ENCODE measurements at regions not wholly inside any gene's neighbourhood (a gene's known extent, or its start where the extent isn't known, plus 50 kb on each side); places are given as distances from the start of the nearest gene placed in this dataset.

- DNase-seq (ENCODE audit: low read depth): no peak
These were observed 106.9 kb downstream of the B3GNT2 start for GRCh38 chr2:62302631-62303435.

DNA sequence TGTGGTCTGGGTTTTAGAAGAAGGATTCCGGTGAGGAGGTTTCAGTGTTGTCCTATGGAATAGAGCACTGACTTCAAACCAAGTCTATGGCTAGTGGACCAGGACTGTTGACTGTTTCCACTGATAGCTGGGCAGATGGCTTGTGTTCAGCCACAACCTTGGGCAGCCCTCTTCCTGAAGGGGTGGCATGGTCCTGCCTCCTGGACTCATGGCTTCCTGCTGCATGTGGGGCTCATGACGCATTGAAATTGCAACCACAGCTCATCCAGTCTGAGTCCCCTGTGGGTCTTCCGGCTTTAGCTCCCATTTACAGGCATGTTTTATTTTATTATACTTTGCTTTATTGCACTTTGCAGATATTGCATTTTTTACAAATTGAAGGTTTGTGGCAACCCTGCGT lies 105.0 kb downstream of the B3GNT2 start:
- no peak for DNase-seq (ENCODE audit: low read depth)

- no peak for DNase-seq (ENCODE audit: low read depth)
These were observed 101.7 kb downstream of the B3GNT2 start for GRCh38 chr2:62297624-62298010.

- DNase-seq (ENCODE audit: low read depth): no peak
These were observed 101.1 kb downstream of the B3GNT2 start for GRCh38 chr2:62296832-62297623.

GRCh38 chr2:62296034-62296831 lies 100.3 kb downstream of the B3GNT2 start:
- no peak for DNase-seq (ENCODE audit: low read depth)

DNA sequence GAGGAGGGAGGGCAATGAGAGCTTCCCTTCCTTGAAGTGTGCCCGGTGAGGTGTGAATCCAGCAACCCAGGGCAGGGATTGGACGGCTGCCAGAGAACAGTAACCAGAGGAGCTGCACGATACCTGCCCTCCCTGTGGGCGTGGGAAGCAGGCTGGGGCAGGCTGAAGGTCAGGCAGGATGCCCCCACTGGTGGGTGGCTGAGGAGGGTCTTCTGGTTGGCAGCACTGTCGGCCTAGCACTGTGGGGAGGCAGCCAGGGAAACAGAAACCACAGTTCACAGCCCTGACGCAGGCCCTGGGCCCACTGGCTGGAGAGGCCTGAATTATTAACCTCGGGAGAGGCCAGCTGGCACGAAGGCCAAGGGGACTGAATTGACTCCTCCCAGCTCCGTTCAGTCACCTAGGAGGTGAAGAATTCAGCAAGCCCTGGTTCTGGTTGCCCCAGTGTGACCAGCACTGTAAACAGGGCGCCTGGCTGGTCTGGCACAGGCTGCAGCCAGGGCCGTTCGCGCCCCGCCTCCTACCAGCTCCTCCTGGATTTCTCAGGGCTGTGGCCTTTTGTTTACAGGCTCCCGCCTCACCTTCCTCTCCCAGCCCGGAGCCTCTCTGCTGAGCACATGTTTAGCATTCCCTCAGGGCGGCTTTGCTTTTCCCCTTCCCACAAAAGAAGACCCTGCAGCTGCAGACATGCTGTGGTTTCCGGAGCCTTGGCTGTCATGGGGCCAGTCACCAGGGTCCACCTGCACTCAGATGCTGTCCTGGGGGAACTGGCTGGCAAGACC lies 97.8 kb downstream of the B3GNT2 start:
- no peak for DNase-seq (ENCODE audit: low read depth)

- DNase-seq (ENCODE audit: low read depth): no peak
These were observed 97.2 kb downstream of the B3GNT2 start for GRCh38 chr2:62293151-62293489.

DNA sequence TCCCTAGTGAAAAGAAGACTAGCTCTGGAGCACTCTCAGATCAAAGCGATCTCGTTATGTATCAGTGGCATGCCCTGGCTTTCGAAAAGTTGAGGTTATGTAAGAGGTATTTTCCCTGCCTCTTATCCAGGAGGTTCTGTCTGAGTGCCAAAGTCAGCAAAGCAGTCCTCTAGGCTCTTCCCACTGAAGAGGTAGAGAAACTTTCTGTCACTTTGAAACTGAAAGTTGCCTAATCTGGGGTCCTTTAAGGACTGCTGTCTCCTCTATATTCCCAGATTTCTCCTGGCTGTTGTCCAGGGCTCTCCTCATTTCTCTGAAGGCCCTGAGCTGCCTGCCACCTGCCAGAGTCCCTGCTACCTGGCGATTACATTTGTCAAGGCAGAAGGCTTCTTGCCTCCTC lies 96.3 kb downstream of the B3GNT2 start:
- no peak for DNase-seq (ENCODE audit: low read depth)

DNA sequence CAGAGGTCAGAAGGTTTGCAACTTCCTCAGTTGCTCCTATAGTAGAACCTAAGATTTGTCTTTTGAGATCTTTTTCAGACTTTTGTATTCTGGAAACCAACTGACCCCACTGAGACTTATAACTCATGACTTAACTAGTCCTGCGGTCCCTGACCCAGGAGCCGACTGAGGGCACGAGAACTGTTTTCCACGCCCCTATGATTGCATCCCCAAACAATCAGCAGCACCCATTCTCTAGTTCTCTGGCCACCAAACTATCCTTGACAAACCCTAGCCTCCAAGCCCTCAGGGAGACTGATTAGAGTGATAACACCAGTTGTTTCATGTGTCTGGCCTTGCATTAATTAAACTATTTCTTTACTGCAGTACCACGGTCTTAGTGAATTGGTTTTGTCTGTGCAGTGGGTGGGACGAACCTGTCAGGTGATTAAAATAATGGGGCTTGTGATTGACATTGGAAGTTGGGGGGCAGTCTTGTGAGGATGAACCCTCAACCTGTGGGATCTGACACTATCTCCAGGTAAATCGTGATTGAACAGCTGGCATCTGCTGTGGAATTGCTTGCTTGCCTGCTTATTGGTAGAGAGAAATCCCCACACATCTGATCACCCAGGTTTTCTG lies 95.7 kb downstream of the B3GNT2 start:
- no peak for DNase-seq (ENCODE audit: low read depth)

GRCh38 chr2:62291052-62291451 lies 95.1 kb downstream of the B3GNT2 start:
- no peak for DNase-seq (ENCODE audit: low read depth)

GRCh38 chr2:62287899-62288880 lies 92.3 kb downstream of the B3GNT2 start:
- DNase-seq (ENCODE audit: low read depth): no peak

DNA sequence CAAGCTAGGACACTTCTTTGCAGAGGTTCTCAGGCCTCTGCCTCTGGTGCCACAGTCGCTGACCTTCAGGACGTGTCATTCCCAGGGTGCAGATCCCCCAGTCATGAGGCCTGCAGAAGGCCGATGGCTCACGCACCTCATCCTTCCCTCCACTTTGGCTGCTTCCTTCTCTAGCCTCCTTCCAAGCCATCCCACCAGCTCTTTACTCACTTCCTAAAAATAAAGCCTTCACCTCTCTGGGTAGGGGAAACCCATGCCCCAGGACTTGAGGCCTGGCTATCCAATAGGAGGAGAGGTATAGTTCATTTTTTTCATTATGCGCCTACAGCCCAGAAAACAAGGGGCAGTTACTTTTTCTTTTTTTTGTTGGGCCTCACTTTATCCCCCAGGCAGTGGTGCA lies 91.4 kb downstream of the B3GNT2 start:
- DNase-seq (ENCODE audit: low read depth): no peak

DNA sequence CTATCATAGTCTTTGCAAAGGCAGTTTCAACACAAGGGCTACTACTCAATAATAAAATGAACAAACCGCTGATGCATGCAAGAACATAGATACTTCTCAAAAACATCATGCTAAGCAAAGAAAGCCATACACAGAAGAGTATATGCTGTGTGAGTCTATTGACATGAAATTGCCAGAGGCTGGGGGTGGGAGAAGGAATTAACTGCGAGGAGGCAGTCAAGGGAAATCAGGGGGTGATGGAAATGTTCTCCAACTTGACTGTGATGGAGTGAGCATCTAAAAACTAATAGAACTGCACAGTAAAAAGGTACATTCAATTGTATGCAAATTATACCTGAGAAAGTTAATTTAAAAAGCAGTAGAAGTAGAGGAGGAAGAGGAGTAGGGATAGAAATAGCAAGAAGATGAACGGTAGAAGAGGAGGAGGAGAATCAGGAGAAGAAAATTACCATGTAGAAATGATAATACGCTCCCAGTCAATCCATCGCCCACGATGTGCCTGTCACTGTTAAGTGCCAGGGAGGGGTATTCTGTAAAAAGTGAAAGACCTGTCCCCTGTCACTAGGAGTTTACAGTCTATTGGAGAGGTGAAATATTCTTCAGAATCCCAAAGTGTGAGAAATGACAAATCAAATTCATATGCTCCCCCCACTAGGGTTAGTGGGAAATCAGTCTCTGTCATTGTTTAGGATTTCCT lies 90.3 kb downstream of the B3GNT2 start:
- DNase-seq (ENCODE audit: low read depth): no peak

- no peak for DNase-seq (ENCODE audit: low read depth)
These were observed 89.1 kb downstream of the B3GNT2 start for GRCh38 chr2:62284980-62285379.

GRCh38 chr2:62284471-62284870 lies 88.6 kb downstream of the B3GNT2 start:
- DNase-seq (ENCODE audit: low read depth): no peak

- no peak for DNase-seq (ENCODE audit: low read depth)
These were observed 87.2 kb downstream of the B3GNT2 start for GRCh38 chr2:62283147-62283546.

DNA sequence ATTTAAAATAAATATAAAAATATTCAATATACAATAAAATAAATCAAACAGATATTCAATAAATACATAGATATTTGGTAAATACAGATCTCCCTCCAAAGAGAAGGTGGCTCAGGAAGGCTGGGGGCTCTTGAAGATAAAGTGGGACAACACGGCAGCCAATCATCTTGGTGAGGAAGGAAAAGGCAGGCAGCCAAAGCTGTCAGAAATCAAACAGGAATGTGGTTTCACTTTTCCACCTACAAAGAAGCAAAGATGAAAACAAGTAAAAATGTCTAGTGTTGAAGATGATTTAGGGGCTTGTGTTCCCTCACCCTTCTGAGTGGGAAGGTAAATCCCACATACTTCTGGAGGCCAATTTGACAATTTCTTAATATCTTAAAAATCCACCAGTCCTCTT lies 85.7 kb downstream of the B3GNT2 start:
- no peak for DNase-seq (ENCODE audit: low read depth)

- no peak for DNase-seq (ENCODE audit: low read depth)
These were observed 81.8 kb downstream of the B3GNT2 start for GRCh38 chr2:62277688-62278087.

All from activated T-helper 9 cell treated with anti-CD3 and anti-CD28 coated beads, Interleukin-2, amount 50 U/mL, for 16 hours (primary cell).